ENCODE measurements at regions not wholly inside any gene's neighbourhood (a gene's known extent, or its start where the extent isn't known, plus 50 kb on each side); places are given as distances from the start of the nearest gene placed in this dataset.
A peak's percentile ranks its signal among the peaks of the same experiment; 100 is the strongest.

DNA sequence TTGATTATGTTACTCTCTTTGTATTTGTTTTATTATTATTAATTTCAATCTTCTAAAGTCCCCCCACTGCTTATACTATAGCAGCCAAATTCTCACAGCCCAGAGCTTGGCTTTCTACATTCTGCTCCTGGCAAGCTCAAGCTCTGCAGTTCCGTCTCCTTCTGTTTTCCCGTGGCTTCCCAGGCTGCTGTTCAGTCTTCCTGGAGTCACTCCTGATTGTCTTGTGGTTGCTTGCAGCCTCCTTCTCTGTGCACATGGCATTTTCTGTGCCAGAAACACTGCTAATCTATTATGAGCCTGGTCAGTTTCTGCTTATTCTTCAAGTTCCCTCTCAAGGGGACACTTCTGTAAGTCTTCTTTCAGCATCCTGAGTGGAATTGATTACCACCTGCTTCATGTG, 533.7 kb upstream of the IGFBP3 start:
- TF ChIP-seq, protein P1, sequence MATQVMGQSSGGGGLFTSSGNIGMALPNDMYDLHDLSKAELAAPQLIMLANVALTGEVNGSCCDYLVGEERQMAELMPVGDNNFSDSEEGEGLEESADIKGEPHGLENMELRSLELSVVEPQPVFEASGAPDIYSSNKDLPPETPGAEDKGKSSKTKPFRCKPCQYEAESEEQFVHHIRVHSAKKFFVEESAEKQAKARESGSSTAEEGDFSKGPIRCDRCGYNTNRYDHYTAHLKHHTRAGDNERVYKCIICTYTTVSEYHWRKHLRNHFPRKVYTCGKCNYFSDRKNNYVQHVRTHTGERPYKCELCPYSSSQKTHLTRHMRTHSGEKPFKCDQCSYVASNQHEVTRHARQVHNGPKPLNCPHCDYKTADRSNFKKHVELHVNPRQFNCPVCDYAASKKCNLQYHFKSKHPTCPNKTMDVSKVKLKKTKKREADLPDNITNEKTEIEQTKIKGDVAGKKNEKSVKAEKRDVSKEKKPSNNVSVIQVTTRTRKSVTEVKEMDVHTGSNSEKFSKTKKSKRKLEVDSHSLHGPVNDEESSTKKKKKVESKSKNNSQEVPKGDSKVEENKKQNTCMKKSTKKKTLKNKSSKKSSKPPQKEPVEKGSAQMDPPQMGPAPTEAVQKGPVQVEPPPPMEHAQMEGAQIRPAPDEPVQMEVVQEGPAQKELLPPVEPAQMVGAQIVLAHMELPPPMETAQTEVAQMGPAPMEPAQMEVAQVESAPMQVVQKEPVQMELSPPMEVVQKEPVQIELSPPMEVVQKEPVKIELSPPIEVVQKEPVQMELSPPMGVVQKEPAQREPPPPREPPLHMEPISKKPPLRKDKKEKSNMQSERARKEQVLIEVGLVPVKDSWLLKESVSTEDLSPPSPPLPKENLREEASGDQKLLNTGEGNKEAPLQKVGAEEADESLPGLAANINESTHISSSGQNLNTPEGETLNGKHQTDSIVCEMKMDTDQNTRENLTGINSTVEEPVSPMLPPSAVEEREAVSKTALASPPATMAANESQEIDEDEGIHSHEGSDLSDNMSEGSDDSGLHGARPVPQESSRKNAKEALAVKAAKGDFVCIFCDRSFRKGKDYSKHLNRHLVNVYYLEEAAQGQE (IDR thresholded peaks at IDR 0.05) = no peak
- no peak for TF ChIP-seq GABPA (IDR thresholded peaks at IDR 0.05 in 1 of 2, conservative IDR thresholded peaks at IDR 0.05 in 1 of 2)
- TF ChIP-seq, protein P2, sequence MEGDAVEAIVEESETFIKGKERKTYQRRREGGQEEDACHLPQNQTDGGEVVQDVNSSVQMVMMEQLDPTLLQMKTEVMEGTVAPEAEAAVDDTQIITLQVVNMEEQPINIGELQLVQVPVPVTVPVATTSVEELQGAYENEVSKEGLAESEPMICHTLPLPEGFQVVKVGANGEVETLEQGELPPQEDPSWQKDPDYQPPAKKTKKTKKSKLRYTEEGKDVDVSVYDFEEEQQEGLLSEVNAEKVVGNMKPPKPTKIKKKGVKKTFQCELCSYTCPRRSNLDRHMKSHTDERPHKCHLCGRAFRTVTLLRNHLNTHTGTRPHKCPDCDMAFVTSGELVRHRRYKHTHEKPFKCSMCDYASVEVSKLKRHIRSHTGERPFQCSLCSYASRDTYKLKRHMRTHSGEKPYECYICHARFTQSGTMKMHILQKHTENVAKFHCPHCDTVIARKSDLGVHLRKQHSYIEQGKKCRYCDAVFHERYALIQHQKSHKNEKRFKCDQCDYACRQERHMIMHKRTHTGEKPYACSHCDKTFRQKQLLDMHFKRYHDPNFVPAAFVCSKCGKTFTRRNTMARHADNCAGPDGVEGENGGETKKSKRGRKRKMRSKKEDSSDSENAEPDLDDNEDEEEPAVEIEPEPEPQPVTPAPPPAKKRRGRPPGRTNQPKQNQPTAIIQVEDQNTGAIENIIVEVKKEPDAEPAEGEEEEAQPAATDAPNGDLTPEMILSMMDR (IDR thresholded peaks at IDR 0.05; ENCODE audit: low read depth, low read length, missing input control) = no peak
- no peak for TF ChIP-seq JUND (IDR thresholded peaks at IDR 0.05)
- TF ChIP-seq, protein P3, sequence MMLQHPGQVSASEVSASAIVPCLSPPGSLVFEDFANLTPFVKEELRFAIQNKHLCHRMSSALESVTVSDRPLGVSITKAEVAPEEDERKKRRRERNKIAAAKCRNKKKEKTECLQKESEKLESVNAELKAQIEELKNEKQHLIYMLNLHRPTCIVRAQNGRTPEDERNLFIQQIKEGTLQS (IDR thresholded peaks at IDR 0.05) = no peak
- TF ChIP-seq HNF4A (conservative IDR thresholded peaks at IDR 0.05) = no peak
- no peak for TF ChIP-seq NR2F2 (IDR thresholded peaks at IDR 0.05)
- TF ChIP-seq, protein P4, sequence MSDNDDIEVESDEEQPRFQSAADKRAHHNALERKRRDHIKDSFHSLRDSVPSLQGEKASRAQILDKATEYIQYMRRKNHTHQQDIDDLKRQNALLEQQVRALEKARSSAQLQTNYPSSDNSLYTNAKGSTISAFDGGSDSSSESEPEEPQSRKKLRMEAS (IDR thresholded peaks at IDR 0.05) = no peak
- no peak for TF ChIP-seq HNF4G (IDR thresholded peaks at IDR 0.05)
- peak in 1 of 2 donors; percentile 5 for TF ChIP-seq RAD21 (IDR thresholded peaks at IDR 0.05)
- no peak for TF ChIP-seq SP1 (IDR thresholded peaks at IDR 0.05)
- TF ChIP-seq, protein P5, sequence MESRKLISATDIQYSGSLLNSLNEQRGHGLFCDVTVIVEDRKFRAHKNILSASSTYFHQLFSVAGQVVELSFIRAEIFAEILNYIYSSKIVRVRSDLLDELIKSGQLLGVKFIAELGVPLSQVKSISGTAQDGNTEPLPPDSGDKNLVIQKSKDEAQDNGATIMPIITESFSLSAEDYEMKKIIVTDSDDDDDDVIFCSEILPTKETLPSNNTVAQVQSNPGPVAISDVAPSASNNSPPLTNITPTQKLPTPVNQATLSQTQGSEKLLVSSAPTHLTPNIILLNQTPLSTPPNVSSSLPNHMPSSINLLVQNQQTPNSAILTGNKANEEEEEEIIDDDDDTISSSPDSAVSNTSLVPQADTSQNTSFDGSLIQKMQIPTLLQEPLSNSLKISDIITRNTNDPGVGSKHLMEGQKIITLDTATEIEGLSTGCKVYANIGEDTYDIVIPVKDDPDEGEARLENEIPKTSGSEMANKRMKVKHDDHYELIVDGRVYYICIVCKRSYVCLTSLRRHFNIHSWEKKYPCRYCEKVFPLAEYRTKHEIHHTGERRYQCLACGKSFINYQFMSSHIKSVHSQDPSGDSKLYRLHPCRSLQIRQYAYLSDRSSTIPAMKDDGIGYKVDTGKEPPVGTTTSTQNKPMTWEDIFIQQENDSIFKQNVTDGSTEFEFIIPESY (IDR thresholded peaks at IDR 0.05) = no peak

Data from liver (tissue), 3 donors.